Fibroblast of skin of back (primary cell): ENCODE measurements at regions not wholly inside any gene's neighbourhood (a gene's known extent, or its start where the extent isn't known, plus 50 kb on each side); places are given as distances from the start of the nearest gene placed in this dataset.
"Not testable (repeated sequence)": the region's sequence is repeated elsewhere in the genome, so short reads cannot be mapped to it uniquely, and the experiment has no call there.

Experiments used
- DNase-seq: peaks from one replicate; pipeline ENCODE4 v3.0.0-alpha.2; 2013

GRCh38 chr21:22795091-22795490 lies 1796.9 kb downstream of the NCAM2 start:
- DNase-seq: no peak

- no peak for DNase-seq
Measured at GRCh38 chr21:22795644-22796043, 1797.4 kb downstream of the NCAM2 start.

GRCh38 chr21:22796147-22796546 lies 1797.9 kb downstream of the NCAM2 start:
- no peak for DNase-seq

- DNase-seq: no peak
Measured at GRCh38 chr21:22804151-22804550, 1805.9 kb downstream of the NCAM2 start.

- DNase-seq: no peak
Measured at GRCh38 chr21:22806278-22806677, 1808.1 kb downstream of the NCAM2 start.

GRCh38 chr21:22813201-22813600 lies 1815.0 kb downstream of the NCAM2 start:
- DNase-seq: no peak

GRCh38 chr21:22818681-22819485 lies 1820.7 kb downstream of the NCAM2 start:
- DNase-seq: not testable (repeated sequence)

- no peak for DNase-seq
Measured at GRCh38 chr21:22827422-22827821, 1829.2 kb downstream of the NCAM2 start.

- DNase-seq: no peak
Measured at GRCh38 chr21:22842875-22843274, 1844.7 kb downstream of the NCAM2 start.

- DNase-seq: no peak
Measured at GRCh38 chr21:22855581-22855980, 1857.4 kb downstream of the NCAM2 start.

GRCh38 chr21:22871692-22872091 lies 1873.5 kb downstream of the NCAM2 start:
- no peak for DNase-seq

- DNase-seq: peak; percentile 6
Measured at GRCh38 chr21:22880573-22880972, 1882.4 kb downstream of the NCAM2 start.

GRCh38 chr21:22881131-22881530 lies 1882.9 kb downstream of the NCAM2 start:
- no peak for DNase-seq

GRCh38 chr21:22885079-22885478 lies 1886.9 kb downstream of the NCAM2 start:
- no peak for DNase-seq

- DNase-seq: peak; percentile 0
Measured at GRCh38 chr21:22885614-22886013, 1887.4 kb downstream of the NCAM2 start.

GRCh38 chr21:22889445-22889844 lies 1891.2 kb downstream of the NCAM2 start:
- DNase-seq: no peak

GRCh38 chr21:22890656-22891055 lies 1892.4 kb downstream of the NCAM2 start:
- DNase-seq: no peak

GRCh38 chr21:22892028-22892427 lies 1893.8 kb downstream of the NCAM2 start:
- no peak for DNase-seq

- no peak for DNase-seq
Measured at GRCh38 chr21:22892740-22893139, 1894.5 kb downstream of the NCAM2 start.

- DNase-seq: no peak
Measured at GRCh38 chr21:22898051-22898665, 1899.9 kb downstream of the NCAM2 start.

GRCh38 chr21:22900490-22900889 lies 1902.3 kb downstream of the NCAM2 start:
- peak; percentile 21 for DNase-seq

- no peak for DNase-seq
Measured at GRCh38 chr21:22903851-22904250, 1905.6 kb downstream of the NCAM2 start.

- DNase-seq: no peak
Measured at GRCh38 chr21:22904385-22904784, 1906.2 kb downstream of the NCAM2 start.

GRCh38 chr21:22925032-22925431 lies 1926.8 kb downstream of the NCAM2 start:
- no peak for DNase-seq
